DOHH2 (cell line): ENCODE measurements at regions not wholly inside any gene's neighbourhood (a gene's known extent, or its start where the extent isn't known, plus 50 kb on each side); places are given as distances from the start of the nearest gene placed in this dataset.

Experiments
- H3F3A ChIP-seq: fragments of 200-600 bp; sonication (generic), shearing (Covaris generic); 2 replicates; pipeline ENCODE4 v1.6.0; 2016; ENCODE audit warnings: antibody characterized with exemption, mild to moderate bottlenecking; ENCODE audit not compliant: control insufficient read depth, insufficient read depth
- H3K27ac ChIP-seq: fragments of 200-600 bp; sonication (generic); 2 replicates; pipeline ENCODE4 v1.5.1; 2014; ENCODE audit warnings: low read depth, mild to moderate bottlenecking, low read length, moderate library complexity
- H3K27me3 ChIP-seq: fragments of 200-600 bp; sonication (generic); 2 replicates; pipeline ENCODE4 v1.6.1; 2014; ENCODE audit warnings: mild to moderate bottlenecking, low read length, mixed read lengths; ENCODE audit not compliant: control insufficient read depth
- H3K36me3 ChIP-seq: fragments of 200-600 bp; sonication (generic); 2 replicates; pipeline ENCODE4 v1.6.1; 2014; ENCODE audit warnings: mild to moderate bottlenecking, low read length, moderate library complexity, mixed read lengths; ENCODE audit not compliant: control insufficient read depth
- H3K4me1 ChIP-seq: fragments of 200-600 bp; sonication (generic); 2 replicates; pipeline ENCODE4 v1.6.1; 2014; ENCODE audit warnings: mild to moderate bottlenecking, low read length, mixed read lengths; ENCODE audit not compliant: control insufficient read depth
- H3K4me2 ChIP-seq: fragments of 200-600 bp; sonication (generic); 2 replicates; pipeline ENCODE4 v1.6.0; 2014; ENCODE audit warnings: mild to moderate bottlenecking, low read length, moderate library complexity
- H3K4me3 ChIP-seq: fragments of 200-600 bp; sonication (generic); 2 replicates; pipeline ENCODE4 v1.5.1; 2014; ENCODE audit warnings: mild to moderate bottlenecking, low read length, mixed read lengths
- H3K79me2 ChIP-seq: fragments of 200-600 bp; sonication (generic); 2 replicates; pipeline ENCODE4 v1.6.1; 2014; ENCODE audit warnings: mild to moderate bottlenecking, low read length, mixed read lengths; ENCODE audit not compliant: control insufficient read depth
- H3K9me2 ChIP-seq: fragments of 200-600 bp; sonication (generic); replicated peaks from 2 replicates; pipeline ENCODE4 v1.6.1; 2014; ENCODE audit warnings: mild to moderate bottlenecking, low read length, mixed read lengths; ENCODE audit not compliant: control insufficient read depth
- H3K9me3 ChIP-seq: fragments of 200-600 bp; sonication (generic); 2 replicates; pipeline ENCODE4 v1.6.1; 2014; ENCODE audit warnings: antibody characterized with exemption, low read length, mixed read lengths; ENCODE audit not compliant: control insufficient read depth, insufficient read depth
- H4K20me1 ChIP-seq: fragments of 200-600 bp; sonication (generic); 2 replicates; pipeline ENCODE4 v1.6.0; 2014; ENCODE audit warnings: low read depth, mild to moderate bottlenecking, antibody characterized with exemption, low read length, moderate library complexity; ENCODE audit not compliant: control insufficient read depth, insufficient read depth
- CTCF ChIP-seq: fragments of 200-600 bp; sonication (generic); IDR thresholded peaks from one replicate; pipeline ENCODE4 v1.5.1; 2014; ENCODE audit warnings: antibody characterized with exemption, mild to moderate bottlenecking, low read depth, low read length; ENCODE audit not compliant: poor library complexity, severe bottlenecking
- EZH2phosphoT487 ChIP-seq: fragments of 200-600 bp; sonication (generic); IDR thresholded peaks from 2 replicates; pipeline ENCODE4 v1.6.1; 2017; ENCODE audit warnings: borderline replicate concordance, mild to moderate bottlenecking, antibody characterized with exemption, low read length, moderate library complexity, mixed read lengths

GRCh38 chr12:107549651-107550480 lies 135.7 kb upstream of the PWP1 start:
- Histone ChIP-seq H3K4me3 (no peak overlapping the region), H3K9me3 (no peaks in the 10 kb centered on the region), H3F3A (no peaks in the 10 kb centered on the region), H3K79me2 (no peaks in the 10 kb centered on the region), H3K4me1 (peaks cover 4% of the 10 kb centered on the region; the same call in 1 of the 2 replicates), H3K27ac (no peak overlapping the region), H3K4me2 (no peak overlapping the region), H3K36me3 (no peaks in the 10 kb centered on the region), H3K9me2 (no peaks in the 10 kb centered on the region), H3K27me3 (no peaks in the 10 kb centered on the region), H4K20me1 (no peaks in the 10 kb centered on the region)
- no peak for TF ChIP-seq EZH2phosphoT487
- TF ChIP-seq CTCF: no peak

- Histone ChIP-seq H3K36me3 (no peaks in the 10 kb centered on the region), H3K27ac (no peak overlapping the region), H3K79me2 (no peaks in the 10 kb centered on the region), H3K9me3 (no peaks in the 10 kb centered on the region), H3K9me2 (no peaks in the 10 kb centered on the region), H3F3A (no peaks in the 10 kb centered on the region), H4K20me1 (no peaks in the 10 kb centered on the region), H3K27me3 (peaks cover 3% of the 10 kb centered on the region; the same call in 1 of the 2 replicates), H3K4me2 (no peak overlapping the region), H3K4me3 (no peak overlapping the region), H3K4me1 (peaks cover 4% of the 10 kb centered on the region; the same call in 1 of the 2 replicates)
- TF ChIP-seq EZH2phosphoT487: no peak
- TF ChIP-seq CTCF: no peak
Observed at GRCh38 chr12:107551434-107551833, 134.2 kb upstream of the PWP1 start.

GRCh38 chr12:107552263-107552662 lies 133.3 kb upstream of the PWP1 start:
- no peak for TF ChIP-seq EZH2phosphoT487
- TF ChIP-seq CTCF: no peak
- no peaks in the 10 kb centered on the region for H3K9me2 ChIP-seq
- H4K20me1 ChIP-seq: no peaks in the 10 kb centered on the region
- H3K4me1 ChIP-seq: peaks cover 1% of the 10 kb centered on the region; the same call in 1 of the 2 replicates
- no peaks in the 10 kb centered on the region for H3K9me3 ChIP-seq
- no peaks in the 10 kb centered on the region for H3K79me2 ChIP-seq
- H3K27me3 ChIP-seq: peaks cover 3% of the 10 kb centered on the region; the same call in 1 of the 2 replicates
- no peak overlapping the region for H3K4me3 ChIP-seq
- H3F3A ChIP-seq: no peaks in the 10 kb centered on the region
- no peak overlapping the region for H3K27ac ChIP-seq
- H3K36me3 ChIP-seq: no peaks in the 10 kb centered on the region
- no peak overlapping the region for H3K4me2 ChIP-seq
